Activated T-helper 2 cell treated with anti-CD3 and anti-CD28 coated beads, Interferon-gamma antibody, Interleukin-2, Interleukin-4, amounts not matched to agents 10 μg/mL and 5 μg/mL and 100 μg/mL, durations not matched to agents 14 hours and 24 hours and 36 hours (primary cell): ENCODE measurements at regions not wholly inside any gene's neighbourhood (a gene's known extent, or its start where the extent isn't known, plus 50 kb on each side); places are given as distances from the start of the nearest gene placed in this dataset.
"Not testable (repeated sequence)": the region's sequence is repeated elsewhere in the genome, so short reads cannot be mapped to it uniquely, and the experiment has no call there.

ENCODE experiments used
- DNase-seq: peaks from one replicate; pipeline ENCODE4 v3.0.0; 2021; ENCODE audit warnings: low spot score
- H3K27ac Mint-ChIP-seq: one replicate; pipeline ENCODE4 v1.8.0; 2021; ENCODE audit warnings: mixed read lengths
- H3K27me3 Mint-ChIP-seq: one replicate; pipeline ENCODE4 v1.8.0; 2021; ENCODE audit warnings: low read depth, mixed read lengths
- H3K36me3 Mint-ChIP-seq: one replicate; pipeline ENCODE4 v1.8.0; 2021; ENCODE audit warnings: low read depth, mixed read lengths
- H3K4me1 Mint-ChIP-seq: one replicate; pipeline ENCODE4 v1.8.0; 2021; ENCODE audit warnings: low read depth, mixed read lengths
- H3K4me3 Mint-ChIP-seq: one replicate; pipeline ENCODE4 v1.8.0; 2021; ENCODE audit warnings: low read depth, mild to moderate bottlenecking, moderate library complexity, mixed read lengths
- H3K9me3 Mint-ChIP-seq: one replicate; pipeline ENCODE4 v1.8.0; 2021; ENCODE audit warnings: mixed read lengths
- intact Hi-C: fragments of 100-400 bp; cut with micrococcal nuclease; formaldehyde crosslinking; loops from one replicate; pipeline ENCODE4 v1.15.1; 2023

- no peak for DNase-seq
These were observed 150.1 kb upstream of the FHIT start for GRCh38 chr3:61401359-61401758.

GRCh38 chr3:61407397-61407796 lies 154.0 kb upstream of the PTPRG start:
- Mint-ChIP-seq H3K36me3 (no peaks in the 10 kb centered on the region), H3K9me3 (no peaks in the 10 kb centered on the region), H3K27ac (no peak overlapping the region), H3K27me3 (peaks cover 5% of the 10 kb centered on the region), H3K4me3 (no peak overlapping the region), H3K4me1 (no peaks in the 10 kb centered on the region)
- intact Hi-C loops = no loop called here
- DNase-seq = no peak

More at GRCh38 chr3:61401359-61401758, 150.1 kb upstream of the FHIT start:
- peaks cover 1% of the 10 kb centered on the region for H3K9me3 Mint-ChIP-seq
- no peaks in the 10 kb centered on the region for H3K27me3 Mint-ChIP-seq
- no peaks in the 10 kb centered on the region for H3K36me3 Mint-ChIP-seq
- no peak overlapping the region for H3K27ac Mint-ChIP-seq
- intact Hi-C loops = no loop called here
- no peaks in the 10 kb centered on the region for H3K4me1 Mint-ChIP-seq
- H3K4me3 Mint-ChIP-seq = no peak overlapping the region

DNA sequence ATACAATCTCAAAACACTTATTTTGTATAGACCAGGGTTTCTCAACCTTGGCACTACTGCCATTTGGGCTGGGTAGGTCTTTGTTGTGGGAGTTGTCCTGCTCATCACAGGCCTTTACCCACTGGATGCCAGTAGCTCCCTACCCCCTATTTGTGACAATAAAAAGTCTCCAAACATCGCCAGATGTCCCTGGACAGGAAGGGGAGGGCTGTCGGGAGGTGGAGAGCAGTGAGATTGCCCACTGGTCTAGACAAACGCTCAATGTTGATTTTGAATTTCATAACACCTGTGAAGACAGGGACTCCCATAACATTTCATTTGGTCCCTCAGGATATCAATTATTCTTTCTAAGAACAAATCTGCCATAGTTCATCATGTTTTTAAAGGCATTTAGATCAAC lies 151.7 kb upstream of the PTPRG start:
- Mint-ChIP-seq H3K4me1 (peaks cover 1% of the 10 kb centered on the region), H3K9me3 (no peaks in the 10 kb centered on the region), H3K36me3 (no peaks in the 10 kb centered on the region), H3K27ac (no peak overlapping the region), H3K4me3 (no peak overlapping the region), H3K27me3 (peaks cover 8% of the 10 kb centered on the region)
- intact Hi-C loops = no loop called here
- DNase-seq = no peak

DNA sequence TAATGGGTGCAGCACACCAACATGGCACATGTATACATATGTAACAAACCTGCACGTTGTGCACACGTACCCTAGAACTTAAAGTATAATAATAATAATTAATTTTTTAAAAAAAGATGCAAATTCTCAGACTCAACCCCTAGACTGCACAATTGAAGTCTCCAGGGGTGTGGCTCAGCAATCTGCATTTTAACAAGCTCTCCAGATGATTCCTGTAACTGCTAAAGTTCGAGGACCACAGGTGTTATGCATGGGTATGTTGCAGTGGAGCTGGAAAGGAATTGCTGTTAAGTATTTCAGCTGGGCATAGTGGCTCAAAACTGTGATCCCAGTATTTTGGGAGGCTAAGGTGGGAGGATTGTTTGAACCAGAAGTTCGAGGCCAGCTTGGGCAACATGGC lies 151.0 kb upstream of the PTPRG start:
- DNase-seq, H3K4me3 Mint-ChIP-seq, H3K4me1 Mint-ChIP-seq, H3K36me3 Mint-ChIP-seq, H3K27ac Mint-ChIP-seq, H3K27me3 Mint-ChIP-seq, H3K9me3 Mint-ChIP-seq, intact Hi-C loops: not testable (repeated sequence)

- H3K36me3 Mint-ChIP-seq = no peaks in the 10 kb centered on the region
- H3K27me3 Mint-ChIP-seq = peaks cover 8% of the 10 kb centered on the region
- intact Hi-C loops = no loop called here
- no peak overlapping the region for H3K4me3 Mint-ChIP-seq
- no peak overlapping the region for H3K27ac Mint-ChIP-seq
- H3K9me3 Mint-ChIP-seq = no peaks in the 10 kb centered on the region
- peaks cover 2% of the 10 kb centered on the region for H3K4me1 Mint-ChIP-seq
- no peak for DNase-seq
These were observed 150.2 kb upstream of the PTPRG start for GRCh38 chr3:61411009-61411662.

DNA sequence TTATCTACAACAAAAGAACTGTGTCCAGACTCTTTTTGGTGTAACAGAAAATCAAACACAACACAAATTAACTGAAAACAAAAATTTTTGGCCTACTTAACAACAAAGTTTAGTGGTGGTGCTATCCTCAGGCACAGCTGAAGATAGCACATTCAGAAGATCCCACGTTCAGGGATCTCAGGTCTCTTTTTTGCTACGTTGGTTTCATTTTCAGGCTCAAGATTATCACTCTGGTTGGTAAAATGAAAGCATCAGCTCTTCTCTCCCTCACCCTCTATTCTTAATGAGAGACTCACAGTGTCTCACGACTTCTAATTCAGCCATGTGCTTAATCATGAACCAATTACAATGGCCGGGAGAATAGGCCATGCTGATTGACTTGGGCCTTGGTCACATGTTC lies 146.9 kb upstream of the PTPRG start:
- no peaks in the 10 kb centered on the region for H3K36me3 Mint-ChIP-seq
- H3K4me3 Mint-ChIP-seq = no peak overlapping the region
- intact Hi-C loops = no loop called here
- H3K4me1 Mint-ChIP-seq = peaks cover 2% of the 10 kb centered on the region
- peaks cover 3% of the 10 kb centered on the region for H3K27me3 Mint-ChIP-seq
- DNase-seq = no peak
- no peak overlapping the region for H3K27ac Mint-ChIP-seq
- no peaks in the 10 kb centered on the region for H3K9me3 Mint-ChIP-seq

- Mint-ChIP-seq H3K4me1 (peaks cover 5% of the 10 kb centered on the region), H3K27me3 (peaks cover 3% of the 10 kb centered on the region), H3K27ac (no peak overlapping the region), H3K36me3 (no peaks in the 10 kb centered on the region), H3K4me3 (no peak overlapping the region), H3K9me3 (no peaks in the 10 kb centered on the region)
- intact Hi-C loops = no loop called here
- DNase-seq = no peak
These were observed 146.2 kb upstream of the PTPRG start for GRCh38 chr3:61415201-61415600.

DNA sequence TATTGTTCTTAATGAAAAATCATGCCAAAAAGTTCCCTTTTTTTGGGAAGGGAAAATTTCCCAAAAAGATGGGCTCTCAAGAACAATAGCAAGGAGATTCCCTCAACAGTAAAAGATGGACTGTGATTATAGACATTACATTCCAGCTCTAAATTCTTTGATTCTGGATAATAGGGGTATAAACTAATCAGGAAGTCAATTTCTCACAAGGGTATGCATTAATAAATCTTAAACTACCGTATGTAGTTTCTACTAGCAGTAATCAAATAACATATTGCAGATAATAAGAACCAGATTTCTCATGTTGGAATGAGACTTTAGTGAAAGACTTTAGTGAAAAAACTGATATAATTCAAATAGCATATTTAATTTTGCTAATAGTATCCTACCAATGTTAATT lies 144.8 kb upstream of the PTPRG start:
- intact Hi-C loops = no loop called here
- Mint-ChIP-seq H3K36me3 (no peaks in the 10 kb centered on the region), H3K4me1 (peaks cover 11% of the 10 kb centered on the region), H3K27ac (no peak overlapping the region), H3K27me3 (peaks cover 3% of the 10 kb centered on the region), H3K9me3 (no peaks in the 10 kb centered on the region), H3K4me3 (no peak overlapping the region)
- DNase-seq = no peak

- Mint-ChIP-seq H3K27ac (no peak overlapping the region), H3K36me3 (no peaks in the 10 kb centered on the region), H3K27me3 (peaks cover 7% of the 10 kb centered on the region), H3K4me1 (peaks cover 11% of the 10 kb centered on the region), H3K4me3 (no peak overlapping the region), H3K9me3 (no peaks in the 10 kb centered on the region)
- no peak for DNase-seq
- intact Hi-C loops = no loop called here
These were observed 144.0 kb upstream of the PTPRG start for GRCh38 chr3:61417352-61417751.

DNA sequence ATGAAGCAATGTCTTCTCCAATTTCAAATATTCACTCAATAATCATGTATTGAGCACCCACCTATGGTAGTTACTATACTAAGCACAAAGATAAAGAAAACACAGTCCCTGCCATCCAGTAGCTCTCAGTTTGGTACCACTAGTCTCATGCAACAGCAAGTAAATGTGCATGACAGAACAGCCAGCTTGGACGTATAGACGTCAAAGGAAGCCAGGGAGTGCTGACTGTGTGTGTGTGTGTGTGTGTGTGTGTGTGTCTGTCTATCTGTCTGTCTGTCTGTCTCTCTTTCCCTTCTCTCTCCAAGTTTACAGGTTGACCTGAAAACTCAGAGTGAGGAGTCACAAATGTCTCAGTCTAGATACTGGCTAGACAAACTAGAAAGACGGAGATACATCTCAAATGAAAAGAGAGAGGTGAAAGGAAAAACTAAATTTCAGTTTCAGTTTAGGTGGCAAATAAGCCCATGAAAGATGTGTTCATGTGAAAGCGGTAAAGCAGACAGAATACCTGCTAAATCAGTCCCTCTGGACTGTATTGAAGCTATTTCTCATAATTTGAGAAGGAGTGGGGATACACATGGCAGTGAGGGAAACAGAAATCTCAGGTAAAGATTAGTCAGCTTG lies 141.1 kb upstream of the PTPRG start:
- H3K9me3 Mint-ChIP-seq = no peaks in the 10 kb centered on the region
- DNase-seq = no peak
- peaks cover 3% of the 10 kb centered on the region for H3K27me3 Mint-ChIP-seq
- peaks cover 9% of the 10 kb centered on the region for H3K4me1 Mint-ChIP-seq
- intact Hi-C loops = no loop called here
- no peak overlapping the region for H3K27ac Mint-ChIP-seq
- H3K36me3 Mint-ChIP-seq = no peaks in the 10 kb centered on the region
- H3K4me3 Mint-ChIP-seq = no peak overlapping the region

GRCh38 chr3:61422945-61423673 lies 138.3 kb upstream of the PTPRG start:
- Mint-ChIP-seq H3K9me3 (no peaks in the 10 kb centered on the region), H3K27ac (no peak overlapping the region), H3K27me3 (peaks cover 3% of the 10 kb centered on the region), H3K36me3 (no peaks in the 10 kb centered on the region), H3K4me3 (no peak overlapping the region), H3K4me1 (peaks cover 9% of the 10 kb centered on the region)
- intact Hi-C loops = no loop called here
- DNase-seq = no peak

GRCh38 chr3:61425356-61425755 lies 136.0 kb upstream of the PTPRG start:
- H3K4me1 Mint-ChIP-seq = peaks cover 4% of the 10 kb centered on the region
- H3K27me3 Mint-ChIP-seq = peaks cover 3% of the 10 kb centered on the region
- no peaks in the 10 kb centered on the region for H3K9me3 Mint-ChIP-seq
- H3K4me3 Mint-ChIP-seq = no peak overlapping the region
- H3K36me3 Mint-ChIP-seq = no peaks in the 10 kb centered on the region
- H3K27ac Mint-ChIP-seq = no peak overlapping the region
- DNase-seq = no peak
- intact Hi-C loops = no loop called here

- Mint-ChIP-seq H3K27ac (no peak overlapping the region), H3K9me3 (no peaks in the 10 kb centered on the region), H3K4me1 (no peaks in the 10 kb centered on the region), H3K36me3 (no peaks in the 10 kb centered on the region), H3K4me3 (no peak overlapping the region), H3K27me3 (no peaks in the 10 kb centered on the region)
- DNase-seq = no peak
- intact Hi-C loops = no loop called here
These were observed 132.3 kb upstream of the PTPRG start for GRCh38 chr3:61429106-61429505.
